CD1c-positive myeloid dendritic cell (primary cell): ENCODE measurements at regions not wholly inside any gene's neighbourhood (a gene's known extent, or its start where the extent isn't known, plus 50 kb on each side); places are given as distances from the start of the nearest gene placed in this dataset.

Experiments
- DNase-seq: peaks from one replicate; pipeline ENCODE4 v3.0.0-alpha.2; 2016; ENCODE audit errors: extremely low spot score

DNA sequence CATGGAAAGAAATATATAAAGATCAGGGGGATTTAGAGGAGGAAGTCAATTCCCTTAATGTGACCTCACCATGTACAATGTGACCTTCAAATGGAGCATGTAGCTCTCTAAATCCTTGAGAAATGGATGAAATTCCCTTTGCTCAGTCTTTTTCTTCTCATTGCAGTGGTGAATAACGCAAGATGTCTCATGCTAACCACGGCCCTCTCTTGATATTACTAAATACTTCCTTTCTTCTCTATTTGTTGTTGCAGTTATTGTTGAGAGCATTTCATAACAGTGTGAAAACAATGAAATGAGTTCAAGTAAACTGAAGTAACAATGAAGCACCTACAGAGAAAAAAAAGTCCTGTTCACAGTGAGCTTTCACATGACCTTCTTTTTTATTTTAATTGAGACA, 55.6 kb downstream of the ZNF281 start:
- peak; percentile 62 for DNase-seq

DNA sequence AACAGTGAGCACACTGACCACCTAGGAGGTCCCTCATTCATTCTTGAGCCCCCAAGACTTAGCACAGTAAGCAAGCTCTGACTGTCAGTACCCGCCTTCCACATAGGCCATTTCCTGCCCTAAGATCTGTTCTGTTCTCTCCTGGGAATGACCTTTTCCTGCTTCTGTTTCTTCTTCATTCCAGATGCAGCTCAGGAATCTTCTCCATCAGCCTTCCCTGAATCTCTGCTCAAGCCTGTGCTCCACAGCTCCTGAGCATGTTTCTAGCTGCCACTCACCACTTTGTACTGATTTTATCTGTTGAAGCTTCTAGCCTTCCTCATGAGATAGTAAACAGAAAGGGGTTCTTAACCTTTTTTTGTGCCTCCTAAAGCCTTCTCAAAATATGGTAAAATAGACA, 56.6 kb downstream of the ZNF281 start:
- DNase-seq, result no peak

DNA sequence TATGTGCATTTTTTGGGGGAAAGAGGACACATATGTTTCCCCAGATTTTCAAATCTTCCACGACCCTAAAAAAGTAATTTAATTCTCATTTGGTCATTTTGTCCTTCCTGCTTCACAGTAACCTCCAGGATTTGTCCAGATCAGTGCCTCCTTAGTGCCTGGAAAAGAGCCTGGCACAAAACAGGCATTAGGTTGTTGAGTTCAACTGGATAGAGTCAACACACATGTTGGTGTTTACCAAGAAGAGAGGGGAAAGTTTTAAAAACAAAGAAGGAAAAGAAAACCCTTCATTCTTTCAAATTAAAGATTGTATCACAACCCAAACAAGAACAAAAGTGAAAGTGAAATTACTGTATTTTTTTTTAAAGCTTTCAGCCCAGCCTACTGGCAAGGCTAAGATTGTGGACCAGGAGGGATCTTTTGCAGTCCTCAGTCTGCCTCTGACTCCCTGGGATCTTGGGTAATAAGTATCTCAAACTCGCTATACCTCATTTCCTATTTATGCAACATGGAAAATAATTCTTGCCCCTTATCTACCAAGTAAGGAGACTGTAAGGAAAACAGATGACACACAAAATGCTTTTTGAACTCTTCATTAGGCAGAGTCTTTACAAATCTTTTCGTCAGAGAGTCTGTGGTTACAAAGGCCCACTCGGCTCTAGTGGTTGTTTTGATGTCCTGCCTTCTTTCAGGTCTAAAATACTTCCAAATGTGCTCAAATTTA, 57.8 kb downstream of the ZNF281 start:
- peak; percentile 16 for DNase-seq

DNA sequence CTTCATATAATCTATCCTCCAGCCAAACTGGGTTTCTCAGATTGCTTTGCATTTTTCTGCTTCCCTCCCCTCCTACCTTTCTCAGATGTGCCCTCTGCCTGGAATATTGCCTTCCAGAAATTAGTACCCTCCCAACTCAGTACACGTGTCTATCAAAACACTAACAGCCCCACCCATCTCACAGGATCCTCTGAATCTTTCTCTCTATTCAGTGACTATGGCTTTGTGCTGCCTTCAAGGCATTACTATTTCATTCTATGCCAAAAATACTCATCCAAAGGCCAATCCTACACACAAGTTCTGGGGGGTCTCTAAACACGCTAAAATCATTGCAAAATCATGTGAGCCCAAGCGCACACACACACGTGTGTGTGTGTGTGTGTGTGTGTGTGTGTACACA, 58.4 kb downstream of the ZNF281 start:
- no peak for DNase-seq

DNA sequence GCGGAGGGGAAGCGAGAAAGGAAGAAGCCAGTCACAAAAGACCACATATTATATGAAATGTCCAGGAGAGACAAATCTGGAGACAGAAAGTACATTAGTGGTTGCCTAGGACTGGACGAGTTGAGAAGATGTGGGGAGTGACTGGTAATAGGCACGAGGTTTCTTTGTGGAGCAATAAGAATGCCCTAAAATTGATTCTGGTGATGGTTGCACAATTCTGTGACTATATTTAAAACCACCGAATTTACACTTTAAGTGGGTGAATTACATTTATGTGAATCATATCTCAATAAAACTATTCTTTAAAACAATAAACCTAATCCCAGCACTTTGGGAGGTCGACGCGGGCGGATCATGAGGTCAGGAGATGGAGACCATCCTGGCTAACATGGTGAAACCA, 63.1 kb downstream of the ZNF281 start:
- DNase-seq, result peak; percentile 16

DNA sequence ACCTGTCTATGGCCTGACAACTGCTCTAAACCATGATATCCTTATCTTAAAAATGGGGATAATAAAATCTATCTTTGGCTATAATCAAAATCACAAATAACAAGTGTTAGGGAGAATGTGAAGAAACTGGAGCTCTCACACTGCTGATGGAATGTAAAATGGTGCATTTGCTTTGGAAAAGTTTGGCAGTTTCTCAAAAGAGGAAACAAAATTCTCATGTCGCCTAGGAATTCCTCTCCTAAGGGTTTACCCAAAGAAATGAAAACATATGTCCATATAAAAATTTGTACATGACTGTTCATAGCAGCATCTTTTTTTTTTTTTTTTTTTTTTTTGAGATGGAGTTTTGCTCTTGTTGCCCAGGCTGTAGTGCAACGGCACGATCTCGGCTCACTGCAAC, 64.3 kb downstream of the ZNF281 start:
- no peak for DNase-seq

DNA sequence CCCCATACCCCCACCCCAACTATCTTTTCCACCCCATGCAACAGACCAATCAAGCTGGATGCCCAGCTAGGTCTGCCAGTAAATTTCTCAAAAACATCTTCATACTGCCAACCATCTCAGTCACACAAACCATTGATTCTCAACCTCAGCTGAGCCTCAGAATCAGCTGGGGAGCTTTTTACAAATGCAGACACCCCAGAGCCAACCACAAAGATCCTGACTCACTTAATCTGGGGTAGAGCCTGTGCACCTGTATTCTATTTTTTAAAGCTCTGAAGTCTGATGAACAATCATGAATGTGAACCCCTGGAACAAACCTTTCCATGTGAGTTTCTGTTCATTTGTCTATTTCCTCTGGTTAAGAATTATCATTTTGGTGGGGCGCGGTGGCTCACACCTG, 66.0 kb downstream of the ZNF281 start:
- DNase-seq, result no peak

DNA sequence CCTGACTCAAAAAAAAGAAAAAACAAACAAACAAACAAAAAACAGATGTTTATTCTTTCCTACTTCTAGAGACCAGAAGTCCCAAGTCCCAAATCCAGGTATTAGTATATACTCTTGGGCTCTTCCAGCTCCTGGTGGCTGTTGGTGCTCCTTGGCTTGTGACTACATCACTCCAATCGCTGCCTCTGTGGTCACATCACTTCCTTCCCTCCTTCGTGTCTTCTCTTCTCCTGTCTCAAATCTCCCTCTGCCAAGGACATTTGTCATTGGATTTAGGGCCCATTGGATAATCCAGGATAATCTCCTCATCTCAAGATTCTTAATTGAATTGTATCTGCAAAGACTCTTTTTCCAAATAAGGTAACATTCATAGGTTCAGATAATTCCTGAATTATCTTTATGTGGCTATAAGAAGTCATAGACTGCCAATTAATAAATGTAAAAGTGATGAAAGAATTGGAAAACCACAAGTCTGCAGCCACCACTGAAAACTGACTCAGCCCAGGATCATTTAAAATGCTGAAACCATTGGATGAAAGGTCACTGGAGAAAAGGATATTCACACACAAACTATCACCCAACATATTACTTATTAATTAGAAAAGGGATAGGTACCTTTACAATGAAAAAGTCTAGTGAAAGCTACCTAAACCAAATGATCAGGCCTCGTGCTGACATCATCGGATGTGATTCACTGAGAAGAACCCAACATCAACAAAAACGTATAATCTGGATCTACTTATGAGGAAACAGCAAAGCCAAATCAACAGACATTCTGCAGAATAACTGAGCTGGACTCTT, 67.1 kb downstream of the ZNF281 start:
- DNase-seq, result no peak

DNA sequence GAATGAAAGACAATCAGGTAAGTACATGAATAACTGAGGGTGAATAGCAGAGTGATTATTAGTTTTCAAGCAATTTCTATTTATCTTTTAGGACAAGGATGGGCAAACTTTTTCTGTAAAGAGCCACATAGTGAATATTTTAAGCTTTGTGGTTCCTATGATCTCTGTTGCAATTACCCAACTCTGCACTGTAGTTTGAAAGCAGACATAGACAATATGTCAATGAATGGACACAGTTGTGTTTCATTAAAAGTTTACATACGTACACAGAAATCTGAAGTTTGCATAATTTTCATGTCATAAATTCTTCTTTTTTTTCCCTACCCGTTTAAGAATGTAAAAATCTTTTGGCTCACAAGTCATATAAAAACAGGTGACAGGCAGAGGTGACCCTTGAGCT, 71.4 kb downstream of the ZNF281 start:
- DNase-seq, result no peak

DNA sequence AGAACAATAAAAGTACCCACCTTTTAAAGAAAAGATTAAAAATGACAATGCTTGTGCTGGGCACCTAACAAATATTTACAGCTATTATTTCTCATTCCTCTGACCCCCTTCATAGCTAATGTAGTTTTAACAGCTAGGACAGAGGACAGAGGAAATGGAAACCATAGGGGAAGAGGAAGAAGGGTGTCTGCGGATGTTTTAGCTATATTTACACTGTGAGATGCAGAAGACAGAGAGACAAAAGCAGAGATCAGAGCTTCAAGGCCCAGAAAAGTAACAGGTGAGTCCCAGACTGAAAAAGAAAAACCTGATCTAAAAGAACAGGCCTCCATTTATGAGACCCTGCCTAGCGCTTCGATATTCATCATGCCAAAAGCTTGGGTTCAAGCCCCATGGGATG, 72.0 kb downstream of the ZNF281 start:
- no peak for DNase-seq

DNA sequence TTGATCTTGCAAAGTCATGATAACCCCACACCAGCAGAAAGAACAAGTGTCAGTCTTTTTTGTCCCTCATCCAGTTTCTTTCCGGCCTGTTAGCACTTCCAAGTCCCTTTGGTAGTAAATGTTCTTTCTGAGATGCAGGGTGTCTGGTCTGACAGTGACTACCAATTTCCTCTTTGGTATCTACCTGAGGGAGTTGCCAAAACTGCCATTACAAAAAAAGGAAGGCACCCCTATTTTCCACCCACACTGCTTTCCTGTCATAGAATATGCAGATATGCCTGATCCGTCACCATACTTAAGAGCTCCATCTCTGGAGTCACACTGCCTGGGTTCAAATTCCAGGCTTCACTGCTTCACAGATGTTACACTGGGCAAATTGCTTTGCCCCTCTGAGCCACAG, 72.4 kb downstream of the ZNF281 start:
- DNase-seq, result peak; percentile 30

DNA sequence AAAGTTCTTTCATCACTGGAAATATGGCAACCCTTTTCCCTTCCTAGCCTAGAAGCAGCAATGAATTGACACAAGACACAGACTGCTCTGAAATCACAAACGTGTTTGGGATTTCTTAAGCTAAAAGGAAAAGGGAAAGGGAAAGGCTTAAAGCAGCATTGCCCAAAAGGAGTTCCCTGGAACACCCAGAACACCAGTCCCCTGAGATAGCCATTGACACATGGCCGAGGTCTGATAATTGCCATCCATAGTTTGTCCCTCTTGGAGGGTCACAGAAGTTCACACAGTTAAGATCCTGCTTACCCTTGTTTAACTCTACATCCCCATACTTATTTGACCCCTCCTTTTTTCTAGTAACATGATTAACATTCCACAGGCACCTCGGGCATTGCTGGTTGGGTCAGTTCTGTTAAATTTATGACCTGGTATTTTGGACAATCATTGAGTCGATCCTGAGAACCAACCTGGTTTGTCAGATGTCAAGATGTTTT, 72.9 kb downstream of the ZNF281 start:
- DNase-seq, result no peak

DNA sequence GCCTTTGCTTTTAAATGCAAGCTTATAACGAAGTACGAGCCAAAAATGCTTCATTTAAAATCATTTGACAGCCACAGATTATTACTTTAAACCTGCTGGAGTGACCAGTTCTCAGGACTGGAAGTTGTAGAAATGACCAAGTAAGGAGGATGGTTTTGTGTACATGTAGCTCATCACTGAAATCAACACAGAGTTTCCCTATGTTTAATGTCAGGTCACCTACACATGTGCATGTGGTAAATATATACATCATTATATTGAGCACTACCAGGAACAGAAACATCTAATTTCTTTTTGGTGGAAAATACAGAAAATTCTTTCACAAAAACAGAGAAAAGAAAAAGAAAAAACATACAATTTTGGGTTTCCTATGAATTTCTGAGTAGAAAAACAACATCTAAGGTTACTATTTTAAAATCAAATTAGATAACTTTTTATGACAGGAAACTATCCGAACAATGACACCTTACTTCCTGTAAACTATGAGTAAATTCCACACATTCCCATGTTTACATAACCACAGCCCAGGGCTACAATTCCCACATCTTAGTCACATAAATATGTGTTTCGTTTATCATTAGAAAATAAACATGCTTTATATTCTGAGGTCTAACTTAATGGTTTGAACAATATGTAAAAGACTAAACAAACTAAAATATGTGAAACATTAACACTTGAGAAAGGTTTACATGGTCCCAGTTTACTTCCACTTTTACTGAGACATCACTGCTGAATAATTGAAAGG, 73.6 kb downstream of the ZNF281 start:
- DNase-seq, result no peak

DNA sequence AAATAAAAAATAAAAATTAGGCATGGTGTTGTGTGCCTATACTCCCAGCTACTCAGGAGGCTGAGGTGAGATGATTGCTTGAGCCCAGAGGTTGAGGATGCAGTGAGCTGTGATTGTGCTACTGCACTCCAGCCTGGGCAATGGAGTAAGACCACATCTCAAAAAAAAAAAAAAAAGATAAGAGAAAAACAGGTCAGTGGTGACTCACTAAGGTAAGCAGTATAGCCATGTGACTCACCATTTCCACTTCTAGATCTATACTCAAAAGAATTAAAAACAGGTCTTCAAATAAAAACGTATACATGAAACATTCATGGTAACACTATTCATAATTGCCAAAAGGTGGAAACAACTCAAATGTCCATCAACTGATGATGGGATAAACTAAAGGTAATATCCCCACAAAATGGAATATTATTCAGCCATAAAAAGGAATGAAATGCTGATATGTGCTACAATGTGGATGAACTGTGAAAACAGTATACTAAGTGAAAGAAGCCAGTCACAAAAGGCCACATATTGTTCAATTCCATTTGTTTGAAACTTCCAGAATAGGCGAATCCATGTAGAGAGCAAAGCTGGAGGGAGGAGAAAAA, 75.1 kb downstream of the ZNF281 start:
- DNase-seq, result no peak

DNA sequence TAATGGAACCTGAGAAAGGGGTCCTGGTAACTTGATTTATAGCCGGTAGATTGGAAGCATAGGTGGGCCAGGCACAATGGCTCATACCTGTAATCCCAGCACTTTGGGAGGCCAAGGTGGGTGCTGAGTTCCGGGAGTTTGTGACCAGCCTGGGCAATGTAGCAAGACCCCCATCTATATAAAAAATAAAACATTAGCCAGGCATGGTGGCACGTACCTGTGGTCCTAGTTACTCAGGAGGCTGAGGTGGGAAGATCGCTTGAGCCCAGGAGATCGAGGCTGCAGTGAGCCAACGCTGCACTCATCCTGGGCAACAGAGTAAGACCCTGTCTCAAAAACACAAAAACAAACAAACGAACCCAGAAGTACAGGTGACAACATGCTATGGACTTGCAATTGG, 76.5 kb downstream of the ZNF281 start:
- DNase-seq, result no peak

DNA sequence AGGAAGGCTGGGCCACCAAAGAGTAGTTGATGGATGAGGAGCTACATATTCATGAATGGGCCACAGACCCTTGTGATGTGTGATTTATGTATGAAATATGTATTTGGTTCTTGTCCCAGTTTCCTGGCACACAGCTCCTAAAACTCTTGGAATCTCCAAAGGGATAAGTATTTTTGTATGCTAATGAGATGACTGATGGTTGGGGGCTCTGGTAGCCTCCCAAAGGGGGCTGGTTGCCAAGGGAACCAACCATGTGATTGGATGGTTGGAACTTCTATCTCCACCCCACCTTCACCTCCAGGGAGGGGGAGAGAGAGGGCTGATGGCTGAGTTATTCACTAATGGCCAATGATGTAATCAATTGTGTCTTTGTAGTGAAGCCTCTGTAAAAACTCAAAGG, 77.1 kb downstream of the ZNF281 start:
- DNase-seq, result no peak

DNA sequence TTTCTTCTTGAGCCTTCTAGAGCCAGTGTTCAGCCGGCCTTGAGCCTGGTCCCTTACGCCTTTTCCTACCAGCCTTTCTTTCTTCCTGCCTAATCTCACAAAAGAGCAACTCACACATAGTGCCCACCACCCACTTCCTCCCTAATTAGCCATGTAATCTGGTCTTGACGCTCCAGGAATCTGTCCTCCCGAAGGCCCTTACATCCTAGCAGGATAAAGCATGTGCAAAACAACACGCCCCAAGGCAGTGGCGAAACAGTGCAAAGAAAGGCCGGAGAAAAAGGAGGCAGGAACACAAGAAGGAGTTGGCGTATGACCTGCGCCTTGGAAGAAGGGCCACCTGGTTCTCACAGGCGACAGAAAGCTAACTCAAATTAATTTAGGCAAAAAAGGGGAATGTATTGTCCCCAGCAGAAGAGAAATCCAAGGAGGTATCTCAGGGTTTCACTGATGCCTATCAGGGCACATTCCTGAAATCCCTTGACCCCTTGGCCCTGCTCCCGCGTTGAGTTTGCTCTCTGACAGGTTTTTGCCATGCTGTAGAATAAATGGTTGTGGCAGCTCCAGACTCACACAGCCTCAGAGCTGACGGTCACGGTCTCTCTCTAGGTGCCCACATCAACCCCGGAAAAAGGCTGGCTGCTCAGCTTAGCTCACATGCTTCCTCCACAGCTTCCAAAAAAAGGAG, 79.0 kb downstream of the ZNF281 start:
- DNase-seq, result no peak

DNA sequence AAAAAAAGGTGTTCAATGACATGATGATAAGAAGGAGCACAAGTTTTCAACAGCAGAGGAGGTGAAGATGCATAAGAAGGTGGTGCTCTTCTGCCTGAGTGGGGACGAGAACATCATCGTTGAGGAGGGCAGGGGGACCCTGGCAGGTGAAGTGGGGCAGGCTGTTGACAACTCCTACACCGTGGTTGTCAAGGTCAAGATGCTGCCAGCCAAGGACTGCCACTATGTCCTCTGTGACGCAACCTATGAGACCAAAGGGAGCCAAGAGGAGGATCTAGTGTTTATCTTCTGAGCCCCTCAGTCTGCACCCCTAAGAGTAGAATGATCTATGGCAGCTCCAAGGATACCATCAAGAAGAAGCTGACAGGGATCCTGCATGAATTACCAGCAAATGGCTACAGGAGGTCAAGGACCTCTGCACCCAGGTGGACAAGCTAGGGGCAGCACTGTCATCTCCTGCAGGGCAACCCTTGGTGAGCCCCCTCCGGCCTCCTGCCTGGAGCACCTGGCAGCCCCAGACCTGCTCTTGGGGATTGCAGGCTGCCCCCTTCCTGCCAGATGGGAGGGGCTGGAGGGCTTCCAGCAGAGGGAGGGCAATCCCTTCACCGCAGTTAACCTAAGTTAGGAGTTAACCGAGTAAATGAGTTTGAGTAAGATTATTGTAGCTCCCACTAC, 80.5 kb downstream of the ZNF281 start:
- DNase-seq, result no peak

DNA sequence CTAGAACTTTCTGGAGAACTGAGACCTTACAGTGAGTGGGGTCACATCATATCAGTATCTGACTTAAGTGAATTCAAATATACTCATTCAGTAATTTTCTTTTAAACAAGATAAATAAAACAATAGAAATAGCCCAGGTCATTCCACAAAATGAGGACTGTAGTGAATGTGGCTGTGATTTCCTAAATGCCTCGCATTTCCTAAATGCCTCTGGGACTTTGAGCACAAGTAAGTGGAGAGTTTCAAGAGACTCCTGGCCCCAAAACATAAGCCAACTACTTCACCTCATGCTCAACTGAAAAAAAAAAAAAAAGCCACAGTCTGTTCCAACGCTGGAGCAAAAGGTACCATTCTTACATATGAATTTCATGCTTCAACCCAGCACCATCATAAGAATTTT, 81.5 kb downstream of the ZNF281 start:
- no peak for DNase-seq

DNA sequence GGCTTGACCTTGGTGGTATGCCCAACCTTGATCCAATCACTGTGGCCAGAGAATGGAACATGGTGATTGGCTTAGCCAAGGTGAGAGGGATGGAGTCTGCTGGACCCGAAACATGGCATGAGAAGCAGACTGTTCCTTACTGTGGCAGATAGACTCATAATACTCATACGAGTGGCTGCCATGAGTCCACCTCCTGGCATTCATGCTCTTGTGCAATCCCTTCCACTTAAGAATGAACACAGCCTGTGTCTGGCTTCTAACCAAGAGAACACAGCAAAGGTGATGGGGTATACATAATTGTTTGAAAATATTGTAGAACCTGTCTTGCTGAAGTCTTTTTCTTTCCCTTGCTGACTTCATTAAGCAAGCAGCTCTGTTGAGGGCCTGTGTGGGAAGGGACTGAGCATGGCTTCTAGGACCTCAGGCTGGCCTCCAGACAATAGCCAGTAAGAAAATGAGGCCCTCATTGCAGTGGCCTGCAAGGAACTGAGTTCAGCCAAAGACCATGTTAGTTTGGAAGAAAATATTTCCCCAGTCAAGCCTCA, 85.9 kb downstream of the ZNF281 start:
- no peak for DNase-seq

DNA sequence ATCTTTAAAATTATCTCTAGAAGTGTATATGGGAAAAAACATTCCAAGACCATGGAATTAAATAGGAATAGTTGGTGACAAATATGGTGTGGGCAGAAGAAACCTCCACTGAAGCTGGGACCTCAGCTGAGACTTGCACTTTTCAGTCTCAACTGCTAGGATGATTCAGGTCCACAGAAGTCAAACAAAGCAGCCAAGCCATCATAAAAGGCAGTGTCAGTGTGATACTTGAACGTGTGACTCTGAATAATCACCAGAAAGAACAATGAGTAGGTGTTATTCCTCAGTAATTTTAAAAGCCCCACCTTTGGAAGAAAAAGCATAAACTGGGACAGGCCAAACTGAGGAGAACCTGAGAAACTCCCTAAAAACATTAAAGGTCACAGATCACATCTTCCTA, 90.7 kb downstream of the ZNF281 start:
- DNase-seq, result no peak
